ENCODE measurements at regions not wholly inside any gene's neighbourhood (a gene's known extent, or its start where the extent isn't known, plus 50 kb on each side); places are given as distances from the start of the nearest gene placed in this dataset.

- no peak for DNase-seq (ENCODE audit: low read depth)
Measured at GRCh38 chr21:39105341-39105765, 77.9 kb downstream of the PSMG1 start.

GRCh38 chr21:39104911-39105310 is 78.3 kb downstream of the PSMG1 start:
- DNase-seq (ENCODE audit: low read depth), result no peak

GRCh38 chr21:39103689-39104088 is 79.6 kb downstream of the PSMG1 start:
- no peak for DNase-seq (ENCODE audit: low read depth)

- DNase-seq (ENCODE audit: low read depth), result no peak
Measured at GRCh38 chr21:39099859-39100258, 83.4 kb downstream of the PSMG1 start.

GRCh38 chr21:39098696-39099200 is 84.5 kb downstream of the PSMG1 start:
- no peak for DNase-seq (ENCODE audit: low read depth)

GRCh38 chr21:39097981-39098380 is 85.3 kb downstream of the PSMG1 start:
- no peak for DNase-seq (ENCODE audit: low read depth)

GRCh38 chr21:39097335-39097861 is 85.9 kb downstream of the PSMG1 start:
- DNase-seq (ENCODE audit: low read depth), result no peak

- no peak for DNase-seq (ENCODE audit: low read depth)
Measured at GRCh38 chr21:39096754-39097153, 86.5 kb downstream of the PSMG1 start.

- no peak for DNase-seq (ENCODE audit: low read depth)
Measured at GRCh38 chr21:39095681-39096080, 87.6 kb downstream of the PSMG1 start.

- DNase-seq (ENCODE audit: low read depth), result no peak
Measured at GRCh38 chr21:39094847-39095579, 88.2 kb downstream of the PSMG1 start.

GRCh38 chr21:39094087-39094780 is 89.0 kb downstream of the PSMG1 start:
- no peak for DNase-seq (ENCODE audit: low read depth)

GRCh38 chr21:39093526-39093925 is 89.7 kb downstream of the PSMG1 start:
- DNase-seq (ENCODE audit: low read depth), result no peak

- no peak for DNase-seq (ENCODE audit: low read depth)
Measured at GRCh38 chr21:39088831-39089380, 94.3 kb downstream of the PSMG1 start.

GRCh38 chr21:39088031-39088370 is 95.2 kb downstream of the PSMG1 start:
- no peak for DNase-seq (ENCODE audit: low read depth)

- DNase-seq (ENCODE audit: low read depth), result no peak
Measured at GRCh38 chr21:39087238-39088030, 95.8 kb downstream of the PSMG1 start.

- no peak for DNase-seq (ENCODE audit: low read depth)
Measured at GRCh38 chr21:39086547-39086946, 96.7 kb downstream of the PSMG1 start.

- DNase-seq (ENCODE audit: low read depth), result no peak
Measured at GRCh38 chr21:39085843-39086405, 97.3 kb downstream of the PSMG1 start.

- DNase-seq (ENCODE audit: low read depth), result no peak
Measured at GRCh38 chr21:39084979-39085729, 98.1 kb downstream of the PSMG1 start.

- no peak for DNase-seq (ENCODE audit: low read depth)
Measured at GRCh38 chr21:39084073-39084472, 99.2 kb downstream of the PSMG1 start.

- DNase-seq (ENCODE audit: low read depth), result no peak
Measured at GRCh38 chr21:39083377-39084008, 99.8 kb downstream of the PSMG1 start.

Measured in stimulated activated CD4-positive, alpha-beta T cell treated with anti-CD3 and anti-CD28 coated beads, Interleukin-2, amount 100 ng/mL, for 4 hours (primary cell).